Astrocyte (in vitro differentiated cells and primary cell): ENCODE measurements at regions not wholly inside any gene's neighbourhood (a gene's known extent, or its start where the extent isn't known, plus 50 kb on each side); places are given as distances from the start of the nearest gene placed in this dataset.

Source experiments
- DNase-seq: peaks from one replicate; pipeline ENCODE4 v3.0.0-alpha.2; 2010; ENCODE audit warnings: low read depth
- FAIRE-seq: peaks from 2 replicates; lab custom pipeline; 2011; peaks lifted over from hg19 to GRCh38; lab: Jason Lieb, UNC
- H2AFZ ChIP-seq: 2 replicates; pipeline ENCODE4 v1.6.0; 2012; ENCODE audit warnings: low read depth, low read length, inconsistent platforms
- H3K27ac ChIP-seq: 2 replicates; pipeline ENCODE4 v1.5.1; 2011; ENCODE audit warnings: low read depth, low read length, inconsistent platforms
- H3K27me3 ChIP-seq: 2 replicates; pipeline ENCODE4 v1.6.0; 2011; ENCODE audit warnings: low read length, inconsistent platforms; ENCODE audit not compliant: insufficient read depth
- H3K36me3 ChIP-seq: 2 replicates; pipeline ENCODE4 v1.5.1; 2011; ENCODE audit warnings: low read length, inconsistent platforms; ENCODE audit not compliant: insufficient read depth
- H3K4me1 ChIP-seq: 2 replicates; pipeline ENCODE4 v1.5.1; 2011; ENCODE audit warnings: low read length, inconsistent platforms; ENCODE audit not compliant: insufficient read depth
- H3K4me2 ChIP-seq: 2 replicates; pipeline ENCODE4 v1.6.0; 2012; ENCODE audit warnings: low read length, inconsistent platforms
- H3K4me3 ChIP-seq: 2 replicates; pipeline ENCODE4 v1.5.1; 2011; ENCODE audit warnings: low read depth, mild to moderate bottlenecking, low read length, inconsistent platforms; ENCODE audit not compliant: insufficient read depth
- H3K79me2 ChIP-seq: 2 replicates; pipeline ENCODE4 v1.6.0; 2012; ENCODE audit warnings: mild to moderate bottlenecking, low read length, inconsistent platforms; ENCODE audit not compliant: insufficient read depth
- H3K9ac ChIP-seq: 2 replicates; pipeline ENCODE4 v1.6.0; 2012; ENCODE audit warnings: mild to moderate bottlenecking, low read length, inconsistent platforms
- H3K9me3 ChIP-seq: 2 replicates; pipeline ENCODE4 v1.5.1; 2012; ENCODE audit warnings: low read depth, mild to moderate bottlenecking, low read length, inconsistent platforms; ENCODE audit not compliant: insufficient read depth
- H4K20me1 ChIP-seq: 2 replicates; pipeline ENCODE4 v1.6.0; 2012; ENCODE audit warnings: low read length, inconsistent platforms; ENCODE audit not compliant: insufficient read depth
- H3K27ac Mint-ChIP-seq: one replicate; pipeline ENCODE4 v1.8.0; 2021; ENCODE audit warnings: mild to moderate bottlenecking, mixed read lengths; ENCODE audit not compliant: unreplicated experiment
- H3K27me3 Mint-ChIP-seq: one replicate; pipeline ENCODE4 v1.8.0; 2021; ENCODE audit warnings: low read depth, mixed read lengths; ENCODE audit not compliant: unreplicated experiment
- H3K36me3 Mint-ChIP-seq: one replicate; pipeline ENCODE4 v1.8.0; 2021; ENCODE audit warnings: low read depth, mixed read lengths; ENCODE audit not compliant: unreplicated experiment
- H3K4me1 Mint-ChIP-seq: one replicate; pipeline ENCODE4 v1.8.0; 2021; ENCODE audit warnings: low read depth, mixed read lengths; ENCODE audit not compliant: unreplicated experiment
- H3K4me3 Mint-ChIP-seq: one replicate; pipeline ENCODE4 v1.8.0; 2021; ENCODE audit warnings: mild to moderate bottlenecking, moderate library complexity, mixed read lengths; ENCODE audit not compliant: unreplicated experiment
- H3K9me3 Mint-ChIP-seq: one replicate; pipeline ENCODE4 v1.8.0; 2021; ENCODE audit warnings: mild to moderate bottlenecking, mixed read lengths; ENCODE audit not compliant: unreplicated experiment
- CTCF ChIP-seq: IDR thresholded peaks from 2 replicates; pipeline ENCODE4 v1.5.1; 2011; ENCODE audit warnings: low read depth, mild to moderate bottlenecking, inconsistent platforms, low read length, moderate library complexity; ENCODE audit not compliant: insufficient read depth
- EZH2 ChIP-seq: IDR thresholded peaks from 2 replicates; pipeline ENCODE4 v1.6.1; 2012; ENCODE audit warnings: mild to moderate bottlenecking, low read length, inconsistent platforms; ENCODE audit not compliant: insufficient read depth

GRCh38 chr2:11030909-11031308 is 119.2 kb downstream of the KCNF1 start:
- no peak for DNase-seq
- Histone ChIP-seq H2AFZ (no peak overlapping the region), H3K36me3 (no peaks in the 10 kb centered on the region), H3K4me1 (no peaks in the 10 kb centered on the region), H3K4me3 (no peak overlapping the region), H3K27ac (no peak overlapping the region), H4K20me1 (no peaks in the 10 kb centered on the region), H3K9ac (no peak overlapping the region), H3K4me2 (no peak overlapping the region), H3K9me3 (no peaks in the 10 kb centered on the region), H3K79me2 (no peaks in the 10 kb centered on the region), H3K27me3 (no peaks in the 10 kb centered on the region)
- Mint-ChIP-seq H3K27ac (no peak overlapping the region), H3K27me3 (peaks cover 13% of the 10 kb centered on the region), H3K9me3 (peaks cover 4% of the 10 kb centered on the region), H3K4me3 (no peak overlapping the region), H3K36me3 (peaks cover under 1% of the 10 kb centered on the region), H3K4me1 (no peaks in the 10 kb centered on the region)
- no peak for TF ChIP-seq EZH2
- TF ChIP-seq CTCF, result no peak
- no peak for FAIRE-seq

- no peaks in the 10 kb centered on the region for H3K4me1 ChIP-seq
- H3K4me1 Mint-ChIP-seq, result no peaks in the 10 kb centered on the region
- no peak overlapping the region for H3K4me3 Mint-ChIP-seq
- no peak overlapping the region for H2AFZ ChIP-seq
- H3K9me3 ChIP-seq, result no peaks in the 10 kb centered on the region
- H3K9ac ChIP-seq, result no peak overlapping the region
- no peak overlapping the region for H3K4me2 ChIP-seq
- H3K36me3 Mint-ChIP-seq, result peaks cover 2% of the 10 kb centered on the region
- TF ChIP-seq EZH2, result no peak
- no peak for TF ChIP-seq CTCF
- no peak overlapping the region for H3K27ac Mint-ChIP-seq
- no peaks in the 10 kb centered on the region for H3K27me3 ChIP-seq
- H3K79me2 ChIP-seq, result no peaks in the 10 kb centered on the region
- peaks cover 8% of the 10 kb centered on the region for H3K9me3 Mint-ChIP-seq
- no peak overlapping the region for H3K27ac ChIP-seq
- FAIRE-seq, result no peak
- H3K36me3 ChIP-seq, result no peaks in the 10 kb centered on the region
- no peaks in the 10 kb centered on the region for H4K20me1 ChIP-seq
- no peak for DNase-seq
- peaks cover 12% of the 10 kb centered on the region for H3K27me3 Mint-ChIP-seq
- no peak overlapping the region for H3K4me3 ChIP-seq
Observed at GRCh38 chr2:11031876-11032275, 120.1 kb downstream of the KCNF1 start.

- Mint-ChIP-seq H3K27ac (no peak overlapping the region), H3K4me3 (no peak overlapping the region), H3K4me1 (no peaks in the 10 kb centered on the region), H3K9me3 (peaks cover 13% of the 10 kb centered on the region), H3K27me3 (peaks cover 12% of the 10 kb centered on the region), H3K36me3 (peaks cover 2% of the 10 kb centered on the region)
- Histone ChIP-seq H3K36me3 (no peaks in the 10 kb centered on the region), H3K4me3 (no peak overlapping the region), H2AFZ (no peak overlapping the region), H3K4me1 (no peaks in the 10 kb centered on the region), H3K27me3 (no peaks in the 10 kb centered on the region), H4K20me1 (no peaks in the 10 kb centered on the region), H3K4me2 (no peak overlapping the region), H3K27ac (no peak overlapping the region), H3K9ac (no peak overlapping the region), H3K79me2 (no peaks in the 10 kb centered on the region), H3K9me3 (no peaks in the 10 kb centered on the region)
- TF ChIP-seq EZH2 (no peak), CTCF (no peak)
- FAIRE-seq (no peak), DNase-seq (no peak)
Observed at GRCh38 chr2:11032396-11032795, 120.7 kb downstream of the KCNF1 start.
